Right renal cortex interstitium (tissue), 3 donors: ENCODE measurements at regions not wholly inside any gene's neighbourhood (a gene's known extent, or its start where the extent isn't known, plus 50 kb on each side); places are given as distances from the start of the nearest gene placed in this dataset.
"Not testable (repeated sequence)": the region's sequence is repeated elsewhere in the genome, so short reads cannot be mapped to it uniquely, and the experiment has no call there.

Source experiments
- DNase-seq, 3 donors: peaks; one replicate each; pipeline ENCODE4 v3.0.0-alpha.2; 2013; ENCODE audit warnings: low read depth in 3 of 3, low spot score in 2 of 3

GRCh38 chr10:25707976-25708671, 225.9 kb upstream of the MYO3A start:
- DNase-seq = no peak

GRCh38 chr10:25713894-25714240, 220.2 kb upstream of the MYO3A start:
- DNase-seq = no peak

GRCh38 chr10:25724241-25724640, 209.8 kb upstream of the MYO3A start:
- no peak for DNase-seq

- peak; percentile 23 to 43 (median 39) for DNase-seq
Observed at GRCh38 chr10:25725917-25726716, 207.9 kb upstream of the MYO3A start.

- DNase-seq = no peak
Observed at GRCh38 chr10:25738776-25739175, 195.3 kb upstream of the MYO3A start.

- no peak for DNase-seq
Observed at GRCh38 chr10:25743832-25744231, 190.2 kb upstream of the MYO3A start.

GRCh38 chr10:25744574-25744973, 189.5 kb upstream of the MYO3A start:
- no peak for DNase-seq

- no peak for DNase-seq
Observed at GRCh38 chr10:25745976-25746375, 188.1 kb upstream of the MYO3A start.

- DNase-seq = no peak
Observed at GRCh38 chr10:25747084-25747483, 186.9 kb upstream of the MYO3A start.

GRCh38 chr10:25748509-25748908, 185.5 kb upstream of the MYO3A start:
- no peak for DNase-seq

GRCh38 chr10:25753776-25754175, 180.3 kb upstream of the MYO3A start:
- no peak for DNase-seq

GRCh38 chr10:25755874-25756273, 178.2 kb upstream of the MYO3A start:
- not testable (repeated sequence) for DNase-seq

- DNase-seq = no peak
Observed at GRCh38 chr10:25756784-25757183, 177.2 kb upstream of the MYO3A start.

GRCh38 chr10:25758041-25758457, 176.0 kb upstream of the MYO3A start:
- peak; percentile 18 to 33 (median 31) for DNase-seq

GRCh38 chr10:25758511-25758910, 175.5 kb upstream of the MYO3A start:
- no peak for DNase-seq

- no peak for DNase-seq
Observed at GRCh38 chr10:25761937-25762336, 172.1 kb upstream of the MYO3A start.

GRCh38 chr10:25766213-25766612, 167.8 kb upstream of the MYO3A start:
- no peak for DNase-seq

- no peak for DNase-seq
Observed at GRCh38 chr10:25766687-25767221, 167.3 kb upstream of the MYO3A start.

- no peak for DNase-seq
Observed at GRCh38 chr10:25768167-25768566, 165.9 kb upstream of the MYO3A start.

- DNase-seq = no peak
Observed at GRCh38 chr10:25778646-25779045, 155.4 kb upstream of the MYO3A start.

GRCh38 chr10:25786161-25786560, 147.9 kb upstream of the MYO3A start:
- DNase-seq = no peak

- no peak for DNase-seq
Observed at GRCh38 chr10:25786899-25787298, 147.1 kb upstream of the MYO3A start.
